ENCODE measurements at regions not wholly inside any gene's neighbourhood (a gene's known extent, or its start where the extent isn't known, plus 50 kb on each side); places are given as distances from the start of the nearest gene placed in this dataset.

DNA sequence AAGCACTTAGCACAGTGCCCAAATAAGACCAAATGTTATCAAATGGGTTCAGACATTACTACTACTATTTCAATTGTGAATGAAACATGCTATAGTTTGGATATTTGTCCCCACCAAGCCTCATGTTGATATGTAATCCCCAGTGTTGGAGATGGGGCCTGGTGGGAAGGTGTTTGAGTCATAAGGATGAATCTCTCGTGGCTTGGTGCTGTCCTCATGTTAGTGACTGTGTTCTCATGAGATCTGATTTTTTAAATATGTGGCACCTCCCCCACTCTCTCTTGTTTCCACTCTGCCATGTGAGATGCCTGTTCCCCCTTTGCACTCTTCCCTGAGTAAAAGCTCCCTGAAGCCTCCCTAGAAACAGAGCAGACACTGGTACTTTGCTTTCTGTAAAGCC, 148.7 kb upstream of the TGFBR2 start:
- Mint-ChIP-seq H3K4me3 (no peak overlapping the region), H3K27me3 (no peaks in the 10 kb centered on the region), H3K9me3 (peaks cover 11% of the 10 kb centered on the region), H3K4me1 (ENCODE audit: low read depth) (peaks cover 22% of the 10 kb centered on the region), H3K36me3 (ENCODE audit: low read depth) (peaks cover 4% of the 10 kb centered on the region), H3K27ac (no peak overlapping the region)
- no peak for ATAC-seq
- DNase-seq = peak; percentile 9
- POLR2A ChIA-PET = interaction anchor here (1.0 kb wide), 1 partner anchor 8 kb away, joined by 3 read pairs; no protein-coding TSS in a partner anchor
- CTCF ChIA-PET = interaction anchor here (1.9 kb wide), 1 partner anchor 138 kb away, joined by 5 read pairs; no protein-coding TSS in a partner anchor
- intact Hi-C loops (cut with micrococcal nuclease) = no loop called here
- TF ChIP-seq, protein P1, sequence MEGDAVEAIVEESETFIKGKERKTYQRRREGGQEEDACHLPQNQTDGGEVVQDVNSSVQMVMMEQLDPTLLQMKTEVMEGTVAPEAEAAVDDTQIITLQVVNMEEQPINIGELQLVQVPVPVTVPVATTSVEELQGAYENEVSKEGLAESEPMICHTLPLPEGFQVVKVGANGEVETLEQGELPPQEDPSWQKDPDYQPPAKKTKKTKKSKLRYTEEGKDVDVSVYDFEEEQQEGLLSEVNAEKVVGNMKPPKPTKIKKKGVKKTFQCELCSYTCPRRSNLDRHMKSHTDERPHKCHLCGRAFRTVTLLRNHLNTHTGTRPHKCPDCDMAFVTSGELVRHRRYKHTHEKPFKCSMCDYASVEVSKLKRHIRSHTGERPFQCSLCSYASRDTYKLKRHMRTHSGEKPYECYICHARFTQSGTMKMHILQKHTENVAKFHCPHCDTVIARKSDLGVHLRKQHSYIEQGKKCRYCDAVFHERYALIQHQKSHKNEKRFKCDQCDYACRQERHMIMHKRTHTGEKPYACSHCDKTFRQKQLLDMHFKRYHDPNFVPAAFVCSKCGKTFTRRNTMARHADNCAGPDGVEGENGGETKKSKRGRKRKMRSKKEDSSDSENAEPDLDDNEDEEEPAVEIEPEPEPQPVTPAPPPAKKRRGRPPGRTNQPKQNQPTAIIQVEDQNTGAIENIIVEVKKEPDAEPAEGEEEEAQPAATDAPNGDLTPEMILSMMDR (IDR thresholded peaks at IDR 0.05) = no peak

DNA sequence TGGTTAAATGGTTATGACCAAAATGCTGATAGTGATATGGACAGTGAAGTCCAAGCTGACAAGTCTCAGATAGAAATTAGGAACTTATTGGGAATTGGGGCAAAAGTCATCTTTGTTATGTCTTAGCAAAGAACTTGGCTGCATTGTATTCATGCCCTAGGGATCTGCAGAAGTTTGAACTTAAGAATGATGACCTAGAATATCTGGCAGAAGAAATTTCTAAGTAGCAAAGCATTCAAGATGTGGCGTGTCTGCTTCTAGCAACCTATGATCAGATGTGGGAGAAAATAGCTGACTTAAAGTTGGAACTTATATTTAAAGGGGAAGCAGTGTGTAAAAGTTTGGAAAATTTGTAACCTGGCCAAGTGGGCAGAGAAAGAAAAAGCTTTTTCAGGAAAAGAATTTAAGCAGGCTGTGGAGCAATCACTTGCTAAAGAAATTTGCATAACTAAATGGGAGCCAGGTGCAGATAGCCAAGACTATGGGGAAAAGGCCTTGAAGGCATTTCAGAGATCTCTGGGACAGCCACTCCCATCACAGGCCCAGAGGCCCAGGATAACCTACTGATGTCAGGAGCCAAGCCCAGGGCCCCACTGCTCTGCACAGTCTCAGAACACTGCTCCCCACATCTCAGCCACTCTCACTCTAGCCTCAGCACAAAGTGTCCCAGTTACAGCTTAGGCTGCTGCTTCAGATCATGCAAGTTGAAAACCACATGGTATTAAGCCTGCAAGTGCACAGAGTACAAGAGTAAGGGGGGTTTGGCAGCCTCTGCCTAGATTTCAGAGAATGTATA, 147.8 kb upstream of the TGFBR2 start:
- ChIA-PET CTCF (interaction anchor here (1.9 kb wide), 1 partner anchor 139 kb away, joined by 5 read pairs; no protein-coding TSS in a partner anchor), POLR2A (no interaction called here)
- TF ChIP-seq, protein P1 (IDR thresholded peaks at IDR 0.05) = no peak
- peaks cover 11% of the 10 kb centered on the region for H3K9me3 Mint-ChIP-seq
- DNase-seq = no peak
- peaks cover 4% of the 10 kb centered on the region for H3K36me3 Mint-ChIP-seq (ENCODE audit: low read depth)
- ATAC-seq = no peak
- H3K27me3 Mint-ChIP-seq = no peaks in the 10 kb centered on the region
- peaks cover 22% of the 10 kb centered on the region for H3K4me1 Mint-ChIP-seq (ENCODE audit: low read depth)
- no peak overlapping the region for H3K4me3 Mint-ChIP-seq
- intact Hi-C loops (cut with micrococcal nuclease) = no loop called here
- no peak overlapping the region for H3K27ac Mint-ChIP-seq

DNA sequence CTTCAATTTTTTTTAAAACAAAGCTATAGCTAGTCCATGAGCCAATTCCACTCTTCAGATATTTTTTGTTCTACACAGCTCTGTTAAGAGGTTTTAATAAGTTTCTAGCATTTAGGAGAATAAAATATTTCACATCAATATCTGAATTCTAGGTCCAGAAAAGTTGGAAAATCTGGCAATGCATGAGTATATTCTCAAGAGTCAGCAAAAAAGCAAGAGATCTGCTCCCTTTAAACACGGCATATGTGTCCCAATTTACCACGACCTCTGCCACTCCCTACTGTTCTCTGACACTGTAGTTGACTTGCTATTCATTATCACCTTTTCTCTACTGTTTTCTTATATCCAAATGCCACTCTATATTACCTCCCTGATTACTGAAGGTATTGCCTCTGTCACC, 145.1 kb upstream of the TGFBR2 start:
- no peak overlapping the region for H3K27ac Mint-ChIP-seq
- TF ChIP-seq, protein P1 (IDR thresholded peaks at IDR 0.05) = no peak
- DNase-seq (no peak), ATAC-seq (no peak)
- ChIA-PET CTCF (interaction anchor here (1.3 kb wide), 1 partner anchor 35 kb away, joined by 3 read pairs; no protein-coding TSS in a partner anchor), POLR2A (no interaction called here)
- peaks cover 11% of the 10 kb centered on the region for H3K9me3 Mint-ChIP-seq
- intact Hi-C loops (cut with micrococcal nuclease) = no loop called here
- H3K27me3 Mint-ChIP-seq = no peaks in the 10 kb centered on the region
- peaks cover 4% of the 10 kb centered on the region for H3K36me3 Mint-ChIP-seq (ENCODE audit: low read depth)
- H3K4me3 Mint-ChIP-seq = no peak overlapping the region
- peaks cover 13% of the 10 kb centered on the region for H3K4me1 Mint-ChIP-seq (ENCODE audit: low read depth)

DNA sequence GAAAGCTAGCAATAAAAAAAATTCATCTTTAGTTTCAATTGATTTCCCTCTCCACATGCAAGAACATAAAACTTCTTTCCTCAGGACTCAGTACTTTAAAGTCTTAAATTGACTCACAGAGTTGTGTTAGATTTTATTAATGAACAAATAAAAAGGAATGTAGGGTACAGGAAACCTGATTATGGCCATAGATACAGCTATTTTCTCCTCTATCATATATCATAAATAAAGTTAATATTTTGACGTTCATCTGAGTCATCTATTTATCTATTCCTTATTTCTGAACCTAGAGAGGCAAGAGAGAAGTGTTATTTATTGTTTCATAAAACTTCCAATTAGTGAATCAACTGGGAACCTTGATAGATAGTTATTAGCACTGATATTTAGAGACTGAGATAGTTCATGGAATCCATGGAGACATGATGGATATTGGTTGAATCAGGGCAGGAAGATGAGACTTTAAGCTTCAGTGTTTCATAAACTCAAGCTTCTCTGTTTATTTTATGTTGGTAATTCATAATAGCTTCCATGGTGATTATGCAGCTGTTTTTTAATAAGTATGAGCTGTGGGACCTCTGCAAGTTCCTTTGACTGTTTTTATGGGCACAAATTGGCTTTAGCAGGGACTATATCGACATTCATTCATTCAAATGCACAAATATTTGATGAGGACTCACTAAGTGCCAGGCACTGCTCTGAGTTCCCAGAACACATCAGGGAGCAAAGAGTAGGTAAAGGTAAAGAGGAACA, 143.5 kb upstream of the TGFBR2 start:
- intact Hi-C loops (cut with micrococcal nuclease) = no loop called here
- no peaks in the 10 kb centered on the region for H3K27me3 Mint-ChIP-seq
- DNase-seq (no peak), ATAC-seq (no peak)
- ChIA-PET POLR2A (no interaction called here), CTCF (interaction anchor here (1.2 to 2.4 kb wide), 2 partner anchors 15 to 231 kb away, joined by 4 to 5 read pairs; no protein-coding TSS in a partner anchor)
- peaks cover 4% of the 10 kb centered on the region for H3K36me3 Mint-ChIP-seq (ENCODE audit: low read depth)
- TF ChIP-seq, protein P1 (IDR thresholded peaks at IDR 0.05) = no peak
- H3K27ac Mint-ChIP-seq = no peak overlapping the region
- H3K4me1 Mint-ChIP-seq (ENCODE audit: low read depth) = peaks cover under 1% of the 10 kb centered on the region
- H3K4me3 Mint-ChIP-seq = no peak overlapping the region
- peaks cover 9% of the 10 kb centered on the region for H3K9me3 Mint-ChIP-seq

Data from activated CD8-positive, alpha-beta T cell treated with anti-CD3 and anti-CD28 coated beads for 36 hours (primary cell).